ENCODE measurements at regions not wholly inside any gene's neighbourhood (a gene's known extent, or its start where the extent isn't known, plus 50 kb on each side); places are given as distances from the start of the nearest gene placed in this dataset.

DNA sequence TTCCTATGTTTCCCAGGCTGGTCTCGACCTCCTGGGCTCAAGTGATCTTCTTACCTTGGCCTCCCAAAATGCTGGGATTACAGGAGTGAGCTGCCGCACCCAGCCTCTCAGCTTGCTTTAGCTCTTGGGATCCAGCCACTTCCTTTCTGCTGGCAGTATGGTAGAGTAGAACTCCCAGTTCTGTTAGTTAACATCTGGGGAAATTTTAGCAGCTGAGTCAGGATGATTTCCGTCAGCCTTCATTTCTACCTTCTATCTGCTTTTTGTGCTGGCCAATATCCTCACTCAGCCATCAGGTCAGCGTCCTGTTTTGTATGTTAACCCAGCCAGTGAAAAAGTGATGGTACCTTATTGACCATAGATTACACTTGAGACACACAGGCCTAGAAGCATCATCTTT lies 59.3 kb upstream of the GPC4 start:
- no peak overlapping the region for H3K4me3 ChIP-seq
- H3K9me3 ChIP-seq: no peaks in the 10 kb centered on the region
- no peak overlapping the region for H3K27ac ChIP-seq
- H3K4me1 ChIP-seq: no peaks in the 10 kb centered on the region
- DNase-seq: no peak
- intact Hi-C loops (cut with DNase I; ENCODE audit: low total_unique reads): no loop called here
- H3K27me3 ChIP-seq: no peaks in the 10 kb centered on the region
- H3K36me3 ChIP-seq: no peaks in the 10 kb centered on the region
- TF ChIP-seq POLR2A (IDR thresholded peaks at IDR 0.05) (no peak), CTCF (IDR thresholded peaks at IDR 0.05) (no peak)

GRCh38 chrX:133473451-133473850 lies 58.2 kb upstream of the GPC4 start:
- Histone ChIP-seq H3K36me3 (no peaks in the 10 kb centered on the region), H3K4me3 (no peak overlapping the region), H3K27me3 (no peaks in the 10 kb centered on the region), H3K27ac (no peak overlapping the region), H3K4me1 (no peaks in the 10 kb centered on the region), H3K9me3 (no peaks in the 10 kb centered on the region)
- intact Hi-C loops (cut with DNase I; ENCODE audit: low total_unique reads): no loop called here
- DNase-seq: no peak
- TF ChIP-seq CTCF (IDR thresholded peaks at IDR 0.05) (no peak), POLR2A (IDR thresholded peaks at IDR 0.05) (no peak)

GRCh38 chrX:133468051-133468450 lies 52.8 kb upstream of the GPC4 start:
- intact Hi-C loops (cut with DNase I; ENCODE audit: low total_unique reads): no loop called here
- Histone ChIP-seq H3K4me1 (no peaks in the 10 kb centered on the region), H3K9me3 (no peaks in the 10 kb centered on the region), H3K4me3 (no peak overlapping the region), H3K27ac (no peak overlapping the region), H3K27me3 (peaks cover 0 to 8% of the 10 kb centered on the region in 2 donors), H3K36me3 (no peaks in the 10 kb centered on the region)
- DNase-seq: no peak
- TF ChIP-seq POLR2A (IDR thresholded peaks at IDR 0.05) (no peak), CTCF (IDR thresholded peaks at IDR 0.05) (no peak)

- no peak for DNase-seq
Observed at GRCh38 chrX:133465254-133465653, 50.0 kb upstream of the GPC4 start.

More at GRCh38 chrX:133465254-133465653, 50.0 kb upstream of the GPC4 start:
- intact Hi-C loops (cut with DNase I; ENCODE audit: low total_unique reads): no loop called here
- Histone ChIP-seq H3K4me1 (no peaks in the 10 kb centered on the region), H3K4me3 (no peak overlapping the region), H3K27ac (no peak overlapping the region), H3K9me3 (no peaks in the 10 kb centered on the region), H3K27me3 (peaks cover 0 to 8% of the 10 kb centered on the region in 2 donors), H3K36me3 (no peaks in the 10 kb centered on the region)
- TF ChIP-seq POLR2A (IDR thresholded peaks at IDR 0.05): no peak
- TF ChIP-seq CTCF (IDR thresholded peaks at IDR 0.05): no peak

Data from uterus (tissue), 3 donors.